AG20443 (cell line): ENCODE measurements at regions not wholly inside any gene's neighbourhood (a gene's known extent, or its start where the extent isn't known, plus 50 kb on each side); places are given as distances from the start of the nearest gene placed in this dataset.

Source experiments
- DNase-seq: peaks from one replicate; pipeline ENCODE4 v3.0.0; 2012; ENCODE audit warnings: low spot score, mixed read lengths

DNA sequence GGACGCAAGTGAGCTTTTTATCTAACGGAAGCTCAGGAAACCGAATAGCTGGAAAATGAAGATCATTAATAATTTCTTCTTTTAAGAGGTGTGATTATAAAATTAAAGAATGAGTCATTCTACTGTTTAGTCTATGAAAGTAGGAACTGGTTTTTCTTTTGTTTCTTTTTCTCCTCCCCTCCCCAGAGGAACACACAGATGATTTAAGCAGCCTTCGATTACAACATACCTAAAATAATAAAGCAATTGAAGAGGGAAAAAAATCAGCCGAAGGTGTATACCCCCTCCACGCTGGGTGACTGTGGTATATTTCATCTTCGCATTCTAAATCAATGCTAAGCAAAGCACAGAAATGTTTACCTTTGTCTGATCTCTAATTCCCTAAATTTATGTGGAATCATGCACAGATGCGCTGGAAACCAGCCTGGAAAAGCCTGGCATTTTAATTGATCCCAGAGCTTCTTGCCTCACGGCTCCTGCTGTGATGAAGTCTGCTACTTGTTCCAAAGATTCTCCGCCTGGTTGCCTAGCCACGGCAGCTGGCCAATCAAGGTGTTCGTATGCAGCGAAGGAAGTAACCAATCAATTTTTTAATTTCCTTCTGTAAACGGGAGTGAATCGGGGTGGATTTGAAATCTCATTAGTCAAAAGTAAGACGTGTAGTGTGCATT is 133.9 kb downstream of the FANCF start:
- DNase-seq = peak; percentile 73

DNA sequence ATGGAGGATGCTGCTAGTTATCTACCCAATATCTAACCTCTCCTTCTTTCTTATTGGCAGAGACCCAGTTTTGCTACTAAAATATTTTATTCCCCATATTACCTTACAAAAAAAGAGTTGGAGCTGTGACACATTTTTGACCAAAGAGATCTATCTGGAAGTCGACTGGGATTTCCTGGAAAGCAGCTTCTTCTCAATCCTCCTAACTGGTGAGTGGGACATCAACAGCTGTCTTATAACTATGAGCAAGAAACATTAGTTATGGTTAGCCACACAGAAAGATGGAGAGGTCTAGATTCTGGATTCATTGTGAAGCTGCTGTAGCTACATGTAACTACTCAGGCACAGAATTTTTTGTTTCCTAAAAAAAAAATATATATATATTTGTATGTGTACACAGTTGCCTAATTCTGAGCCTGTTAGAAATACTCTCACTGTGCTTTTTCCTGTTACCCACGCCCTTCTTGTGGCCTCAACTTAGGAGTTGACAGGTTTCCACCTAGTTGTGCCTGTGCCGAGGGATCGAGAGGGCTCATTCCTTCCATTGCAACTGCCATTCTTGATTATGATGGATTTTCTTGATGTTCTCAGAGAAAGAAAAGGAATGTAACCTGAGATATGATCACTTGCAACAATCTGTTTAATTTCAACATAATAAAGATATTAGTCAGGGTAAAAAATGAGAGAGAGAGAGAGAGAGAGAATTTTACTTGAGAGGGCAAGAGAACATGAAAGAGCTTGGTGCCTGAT is 142.0 kb downstream of the SLC17A6 start:
- DNase-seq = no peak

DNA sequence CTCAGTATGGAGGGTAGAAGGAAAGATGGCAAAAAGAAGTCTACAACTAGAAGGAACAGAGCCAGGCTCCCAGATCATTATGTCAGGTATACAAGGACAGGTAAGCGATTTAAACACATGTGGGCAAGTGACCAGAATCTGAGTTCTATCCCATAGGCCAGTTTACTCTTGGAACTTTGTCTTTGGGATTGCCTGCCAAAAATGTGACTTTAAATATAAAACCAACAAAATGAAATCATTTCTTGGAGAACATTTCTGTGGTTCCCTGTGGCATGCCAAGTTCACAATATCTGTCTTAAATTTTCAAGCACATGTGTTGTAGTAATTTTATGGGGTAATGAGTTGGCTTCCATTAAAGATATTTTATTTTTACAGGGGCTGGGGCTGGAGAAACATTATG is 141.0 kb downstream of the SLC17A6 start:
- peak; percentile 24 for DNase-seq

DNA sequence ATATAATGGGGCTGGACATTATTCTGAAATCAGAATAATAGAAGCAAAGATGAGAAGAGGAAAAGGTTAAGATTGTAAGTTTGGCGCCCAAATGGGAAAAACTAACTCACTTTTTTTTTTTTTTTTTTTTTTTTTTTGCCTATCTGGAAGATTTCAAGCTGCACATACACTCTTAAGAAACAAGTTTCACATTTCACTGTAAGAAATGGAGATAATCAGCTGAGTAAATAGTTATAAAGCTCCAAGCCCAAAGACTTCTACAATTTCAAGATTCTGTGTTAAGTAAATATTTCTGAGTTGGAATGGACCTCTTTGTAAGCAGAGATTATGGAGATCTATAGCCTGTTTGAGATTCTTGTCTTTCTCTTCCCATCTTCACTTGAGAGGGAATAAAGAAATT is 140.0 kb downstream of the SLC17A6 start:
- no peak for DNase-seq

DNA sequence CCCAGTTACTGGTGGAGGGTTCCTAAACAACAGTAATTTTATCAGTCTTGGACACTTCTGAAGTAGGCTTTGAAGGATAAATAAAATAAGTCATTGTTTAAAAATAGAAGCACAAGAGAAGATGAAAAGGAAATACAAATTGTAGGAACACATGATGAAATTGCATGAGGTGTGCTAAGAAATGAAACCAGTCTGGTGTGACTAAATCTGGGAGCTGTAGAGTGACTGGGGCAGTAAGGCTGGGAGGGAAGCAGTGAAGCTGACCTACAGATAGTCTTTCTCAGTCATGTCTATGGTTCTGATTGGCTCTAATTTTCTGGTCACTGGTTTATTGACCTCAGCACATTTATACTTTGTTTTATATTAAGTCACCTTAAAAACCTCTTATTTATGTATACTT is 139.1 kb downstream of the SLC17A6 start:
- no peak for DNase-seq

DNA sequence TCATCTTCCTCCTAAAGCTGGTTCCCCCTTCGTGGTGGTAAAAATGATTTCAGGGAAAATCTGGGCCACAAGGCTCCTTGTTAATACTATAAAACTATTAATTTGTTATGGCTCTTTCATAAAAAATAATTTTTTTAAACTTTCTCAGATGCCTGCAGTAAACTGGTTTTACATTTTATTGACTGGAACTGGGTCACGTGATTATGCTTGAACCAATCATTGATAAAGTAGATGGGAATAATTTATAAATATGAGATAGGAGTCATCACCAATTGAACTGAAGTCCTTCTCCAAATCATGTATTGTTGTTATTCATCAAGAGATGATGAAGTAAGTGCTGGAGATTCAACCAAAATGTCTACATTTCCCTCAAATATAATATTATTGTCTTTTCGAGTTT is 138.4 kb downstream of the SLC17A6 start:
- DNase-seq = no peak

DNA sequence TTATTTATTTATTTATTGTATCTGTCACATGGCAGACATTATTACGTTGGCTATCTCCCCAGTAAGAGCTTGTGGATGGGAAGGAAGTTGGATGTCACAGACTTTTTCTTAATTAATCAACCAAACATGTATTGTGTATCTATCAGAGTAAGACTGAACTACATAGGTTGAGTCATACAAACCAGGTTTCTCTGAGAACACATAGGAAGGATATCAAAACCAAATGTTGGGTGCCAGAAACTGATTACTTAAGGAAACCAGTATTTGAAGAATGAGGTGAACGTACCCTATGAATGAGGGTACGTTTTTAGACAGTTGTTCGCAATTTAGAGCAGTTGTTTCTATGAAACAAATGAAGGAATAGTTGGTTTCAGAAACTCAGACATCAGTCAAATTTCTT is 136.4 kb downstream of the SLC17A6 start:
- DNase-seq = no peak

DNA sequence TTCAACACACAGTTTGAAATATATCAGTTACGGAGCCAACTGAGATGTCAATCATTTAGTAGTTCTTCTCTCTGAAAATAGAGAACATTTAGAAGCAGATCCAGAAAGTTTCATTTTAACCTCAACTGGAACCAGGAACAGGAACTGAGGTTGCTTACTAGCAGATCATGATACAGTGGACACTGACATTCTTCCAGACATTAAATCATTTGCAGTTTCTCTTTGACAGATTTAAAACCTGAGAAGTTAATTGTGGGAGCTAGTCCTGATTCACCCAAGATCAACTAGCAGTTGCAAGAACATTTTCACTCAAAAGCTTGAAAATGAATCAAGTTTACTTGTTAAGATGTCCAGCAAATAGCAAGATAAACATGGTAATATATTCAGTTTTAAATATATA is 135.4 kb downstream of the SLC17A6 start:
- DNase-seq = no peak

DNA sequence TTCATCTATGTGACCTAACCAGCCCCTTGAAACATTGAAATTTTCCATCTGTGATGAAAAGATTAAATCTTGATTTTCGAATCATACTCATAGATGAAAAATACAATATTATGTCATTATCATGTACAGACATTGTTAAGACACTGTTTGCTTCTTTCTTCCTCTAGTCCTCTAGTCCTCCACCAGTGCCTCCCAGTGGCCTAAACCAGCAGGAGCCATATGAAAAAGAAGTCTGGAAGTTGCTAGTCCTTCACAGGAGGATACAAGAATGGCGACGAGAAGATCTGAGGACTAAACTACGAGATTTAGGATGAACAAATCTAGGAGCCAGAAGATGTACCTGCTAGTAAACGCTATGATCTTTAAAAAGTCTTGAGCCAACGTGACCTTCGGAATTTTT is 134.1 kb downstream of the SLC17A6 start:
- no peak for DNase-seq

DNA sequence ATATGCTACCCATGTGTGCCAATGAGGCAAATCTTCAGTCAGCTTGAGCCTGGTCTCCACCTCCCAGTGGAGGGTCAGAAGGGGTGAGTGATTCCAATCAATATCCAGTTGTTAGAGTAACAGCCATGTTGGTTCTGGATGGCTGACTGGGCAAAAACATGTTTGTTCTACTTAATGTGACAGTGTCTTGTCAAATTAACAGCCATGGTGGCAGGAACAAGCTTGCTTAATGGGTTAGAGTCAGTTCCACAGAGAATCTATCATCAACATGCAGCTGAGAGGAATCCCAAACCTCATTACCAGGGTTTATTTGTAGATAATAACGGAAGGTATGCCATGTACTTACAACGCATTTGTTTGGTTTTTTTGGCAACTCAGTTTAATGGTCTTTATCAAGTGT is 133.2 kb downstream of the SLC17A6 start:
- DNase-seq = no peak

DNA sequence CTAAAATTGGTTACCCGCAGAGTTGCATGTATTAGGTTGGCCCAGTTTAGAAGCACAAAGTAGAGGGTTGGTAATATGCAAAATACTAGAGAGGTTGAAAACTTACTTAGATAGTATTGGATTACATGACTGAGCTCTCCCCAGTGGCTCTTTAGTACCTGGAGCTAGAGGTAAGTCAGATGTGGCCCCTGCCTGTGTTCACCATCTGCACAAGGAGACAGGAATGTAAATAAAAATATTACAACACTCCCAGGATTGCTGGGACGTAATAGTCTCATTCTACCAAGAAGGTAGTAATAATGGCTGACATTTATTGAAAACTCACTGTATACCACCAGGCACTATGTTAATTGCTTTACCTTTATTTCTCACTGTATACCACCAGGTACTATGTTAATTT is 129.6 kb downstream of the SLC17A6 start:
- DNase-seq = no peak

DNA sequence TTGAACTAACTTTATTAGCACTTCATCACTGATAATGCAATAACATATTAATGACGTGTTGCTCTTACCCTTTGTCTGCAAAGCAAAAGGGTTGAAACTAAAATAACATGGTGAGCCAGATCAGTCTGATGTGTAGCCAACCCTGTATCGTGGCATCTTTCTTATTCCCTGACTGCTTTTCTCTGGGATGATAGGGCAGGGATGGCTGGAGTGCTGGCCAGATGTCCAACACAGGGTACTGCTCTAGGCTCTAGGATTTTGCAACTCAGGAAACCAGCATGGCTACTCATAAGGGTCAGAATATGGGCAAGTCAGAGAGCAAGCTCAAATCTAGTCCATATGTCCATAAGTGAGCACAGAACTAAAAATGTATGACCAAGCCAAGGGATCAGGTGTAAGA is 129.1 kb downstream of the SLC17A6 start:
- DNase-seq = no peak

DNA sequence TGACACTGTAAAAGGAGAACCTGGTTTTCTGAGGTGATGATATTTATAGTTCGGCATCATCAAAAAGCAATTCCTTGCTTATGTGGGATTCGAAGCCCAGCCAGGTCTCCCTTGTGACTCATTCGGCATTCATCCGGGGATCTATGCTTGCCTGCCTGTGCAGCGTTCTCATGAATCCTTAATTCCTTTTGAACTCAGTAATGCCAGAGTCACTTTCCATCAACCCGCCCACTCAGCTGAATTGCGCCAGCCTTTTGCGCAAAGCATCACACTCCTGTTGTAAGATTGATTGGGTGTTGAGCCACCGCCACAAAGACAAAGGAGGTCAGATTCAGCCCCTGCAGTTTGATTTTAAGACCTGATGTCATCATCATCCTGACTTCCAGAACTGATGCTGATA is 128.6 kb downstream of the SLC17A6 start:
- DNase-seq = peak; percentile 76

DNA sequence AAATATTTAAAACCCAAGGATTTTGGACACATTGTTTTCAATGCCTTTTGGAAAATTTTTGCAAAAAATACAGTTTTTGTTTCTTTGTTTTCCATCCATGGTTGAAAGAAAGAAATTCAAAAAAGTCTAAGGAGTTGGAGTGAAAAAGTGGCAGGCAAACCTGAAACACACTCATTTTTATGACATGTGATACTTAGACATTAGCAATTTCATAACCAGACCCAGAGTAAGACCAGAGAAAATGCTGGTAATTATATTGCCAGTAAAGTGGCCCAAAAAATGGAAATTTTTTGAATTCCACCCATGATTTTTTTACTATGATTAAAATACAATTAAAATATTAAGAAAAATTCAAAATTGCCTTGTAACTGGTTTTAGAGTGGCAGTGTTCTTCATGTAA is 128.2 kb downstream of the SLC17A6 start:
- DNase-seq = no peak

DNA sequence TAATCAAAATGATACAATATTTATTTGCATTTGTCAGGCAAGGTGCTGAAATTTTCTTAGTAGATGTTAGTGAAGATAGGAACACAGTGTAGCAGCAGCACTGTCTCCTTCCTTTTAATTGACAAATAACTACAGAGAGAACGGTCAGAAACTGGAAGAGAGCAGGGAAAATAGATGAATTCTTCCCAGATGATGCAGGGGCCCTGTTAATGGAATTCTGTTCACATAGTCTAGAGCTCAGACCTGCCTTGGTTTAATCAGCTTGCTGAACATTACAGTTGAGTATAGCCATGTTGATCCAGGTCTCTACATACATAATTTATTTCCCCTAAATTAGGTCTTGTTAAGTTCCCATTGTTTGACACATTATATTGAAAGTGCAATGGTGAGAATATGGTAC is 127.4 kb downstream of the SLC17A6 start:
- no peak for DNase-seq

DNA sequence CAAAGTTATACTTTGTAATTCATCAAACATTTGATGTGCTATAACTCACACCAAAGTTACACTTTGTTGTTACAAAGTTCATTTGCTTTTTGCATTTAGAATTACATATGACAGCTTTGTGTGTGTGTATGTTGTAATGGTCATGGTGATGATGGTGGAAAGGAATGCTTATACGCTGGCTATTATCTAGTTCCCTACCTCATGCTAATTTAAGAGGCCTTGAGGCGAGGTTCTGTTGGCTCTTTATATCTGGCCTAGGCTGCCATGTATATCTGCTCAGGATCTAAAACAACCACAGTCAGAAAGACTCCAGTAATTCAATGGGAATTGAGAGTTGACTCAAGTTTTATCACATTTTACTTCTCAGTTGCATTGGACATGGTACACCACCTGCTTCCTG is 123.4 kb downstream of the SLC17A6 start:
- DNase-seq = no peak

DNA sequence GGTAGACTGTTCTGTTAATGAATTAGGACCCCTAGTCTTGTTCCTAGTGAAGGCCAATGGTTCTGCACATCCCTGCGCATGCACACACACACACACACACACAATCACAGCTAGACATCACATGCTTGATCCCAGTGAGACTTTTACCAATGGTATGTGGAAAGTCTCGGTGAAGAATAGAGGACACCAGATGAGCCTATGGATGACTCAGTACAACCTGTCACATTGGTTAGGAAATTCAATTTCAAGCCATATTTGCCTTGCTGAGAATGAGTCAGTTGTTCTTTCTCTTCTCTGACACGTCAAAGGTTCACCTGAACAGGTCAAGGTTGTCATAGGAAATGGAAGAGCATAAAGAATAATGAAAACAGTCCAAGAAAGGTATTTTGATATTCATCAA is 122.0 kb downstream of the SLC17A6 start:
- DNase-seq = no peak

DNA sequence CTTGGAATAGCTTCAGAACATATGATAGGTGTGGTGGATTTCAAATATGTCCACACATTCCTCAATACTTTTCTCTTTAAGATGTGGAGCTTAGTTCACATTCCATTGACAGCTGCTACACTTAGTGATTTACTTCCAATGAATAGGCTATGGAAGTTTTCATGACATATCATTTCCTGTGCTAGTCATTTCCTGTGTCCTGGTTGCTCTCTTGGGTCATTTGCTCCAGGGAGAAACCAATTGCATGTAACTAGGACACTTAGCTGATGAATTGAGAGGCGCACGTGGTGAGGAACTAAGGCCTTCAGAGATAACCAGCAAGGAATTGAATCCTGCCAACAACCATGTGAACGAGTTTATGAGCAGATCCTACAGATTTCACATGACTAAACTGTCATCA is 120.9 kb downstream of the SLC17A6 start:
- no peak for DNase-seq

DNA sequence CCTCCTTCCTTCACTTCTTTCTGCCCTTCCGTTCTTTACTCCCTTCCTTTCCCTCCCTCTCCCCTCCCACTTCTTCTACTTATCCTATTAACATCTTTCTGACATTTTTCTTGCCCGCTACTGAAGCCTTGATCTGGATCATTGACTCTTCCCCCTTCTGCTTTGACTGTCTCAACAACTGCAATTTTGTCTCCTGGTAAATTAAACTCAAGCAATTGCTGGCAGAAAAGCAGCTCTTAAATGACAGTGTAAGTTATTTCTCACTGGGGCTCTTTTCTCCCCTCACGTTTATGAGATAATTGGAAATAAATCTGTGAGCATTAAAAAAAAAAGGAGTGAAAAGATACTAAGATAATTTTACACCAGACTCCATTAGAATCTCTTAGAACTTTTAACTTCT is 120.0 kb downstream of the SLC17A6 start:
- no peak for DNase-seq

DNA sequence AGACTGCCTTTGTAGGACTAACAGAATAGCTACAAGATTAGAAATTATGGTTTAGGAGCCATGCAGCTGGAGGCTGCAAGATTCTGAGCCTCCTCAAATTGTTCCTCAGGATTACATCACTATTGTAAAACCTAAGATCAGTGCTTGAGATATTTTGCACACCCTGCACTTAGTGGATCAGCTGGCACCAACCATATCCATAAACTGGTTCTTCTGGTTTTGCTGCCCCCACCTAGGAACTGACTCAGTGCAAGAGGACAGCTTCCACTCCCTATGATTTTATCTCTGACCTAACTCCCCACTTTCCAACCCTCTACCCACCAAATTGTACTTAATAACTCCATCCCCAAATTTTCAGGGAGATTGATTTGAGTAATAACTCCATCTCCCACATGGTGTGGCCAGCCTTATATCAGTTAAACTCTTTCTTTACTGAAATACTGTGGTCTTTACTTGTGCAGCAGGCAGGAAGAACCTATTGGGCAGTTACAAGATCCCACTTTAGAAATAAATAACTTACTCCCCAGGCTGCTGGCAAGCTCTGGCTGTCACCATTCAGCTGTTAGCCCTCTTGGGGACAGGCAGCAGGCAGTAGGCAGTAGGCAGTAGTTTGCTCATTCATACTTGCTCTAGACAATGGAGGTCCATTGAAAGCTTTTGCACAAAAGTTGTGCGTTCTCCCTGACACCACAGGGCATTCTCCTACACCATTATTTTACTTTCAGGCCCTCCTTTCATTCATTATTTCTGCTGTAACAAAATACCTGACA is 119.0 kb downstream of the SLC17A6 start:
- DNase-seq = no peak

DNA sequence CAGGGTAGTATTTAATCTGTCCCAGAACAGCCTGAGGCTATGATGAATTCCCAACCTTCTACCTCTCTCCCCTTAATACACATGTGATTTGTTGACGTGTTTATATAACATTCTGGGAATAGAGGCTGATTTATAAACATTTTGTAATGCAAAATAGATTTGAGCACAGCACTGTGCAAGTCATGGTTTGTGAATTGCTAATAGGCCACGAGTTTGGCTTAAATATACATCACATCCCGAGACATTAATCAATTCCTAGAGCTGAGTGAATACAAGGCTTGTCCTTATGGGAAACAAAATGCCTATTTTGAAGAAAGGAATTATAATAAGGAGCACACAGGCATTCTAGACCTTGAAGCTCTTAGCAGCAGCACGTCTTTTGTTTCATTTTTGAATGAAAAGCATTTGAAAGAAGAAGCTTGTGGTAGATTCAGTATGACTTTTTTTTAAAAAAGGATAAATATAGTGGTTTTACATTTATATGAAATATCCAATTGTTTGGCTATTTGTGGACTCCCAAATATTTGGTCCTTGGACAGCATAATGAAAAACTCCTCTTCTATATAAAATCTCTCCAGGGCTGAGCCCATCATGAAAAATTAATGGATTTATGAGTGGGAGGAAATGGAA is 116.4 kb downstream of the SLC17A6 start:
- no peak for DNase-seq

DNA sequence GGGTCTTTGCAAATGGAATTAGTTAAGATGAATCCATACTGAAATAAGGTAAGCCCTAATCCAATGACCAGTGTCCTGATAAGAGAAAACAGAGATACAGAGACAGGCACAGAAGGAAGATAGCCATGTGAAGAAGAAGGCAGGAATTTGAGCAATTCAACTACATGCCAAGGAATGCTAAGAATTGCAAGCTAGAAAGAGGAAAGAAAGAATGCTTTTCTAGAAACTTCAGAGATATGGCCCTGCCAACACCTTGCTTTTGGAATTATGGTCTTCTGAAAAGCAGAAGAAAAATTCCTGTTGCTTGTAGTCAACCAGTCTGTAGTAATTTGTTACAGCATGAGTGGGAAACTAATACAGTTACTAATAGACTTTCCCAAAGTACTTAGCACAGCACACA is 111.3 kb downstream of the SLC17A6 start:
- DNase-seq = no peak

DNA sequence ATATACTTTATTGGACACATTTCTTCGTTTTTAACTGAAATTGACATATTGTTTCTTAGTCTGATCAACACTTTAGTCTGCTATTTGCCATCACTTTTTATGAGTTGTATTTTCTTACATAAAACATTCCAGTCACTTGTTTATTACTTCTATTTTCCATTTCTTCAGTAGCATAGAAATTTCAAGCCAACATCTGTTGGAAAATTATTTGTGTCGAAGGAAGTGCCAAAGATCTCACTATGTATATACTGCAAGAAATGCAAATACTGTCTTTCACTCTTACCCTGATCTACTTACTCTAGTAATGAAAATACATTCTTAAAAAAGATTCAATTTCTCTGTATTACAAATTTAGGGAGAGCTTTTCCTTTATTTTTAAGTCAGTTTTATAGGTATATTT is 105.9 kb downstream of the SLC17A6 start:
- DNase-seq = no peak
